Hippocampal formation (tissue), 2 donors: ENCODE measurements at regions not wholly inside any gene's neighbourhood (a gene's known extent, or its start where the extent isn't known, plus 50 kb on each side); places are given as distances from the start of the nearest gene placed in this dataset.

Experiments used
- DNase-seq, 2 donors: peaks; one replicate each; lab custom pipeline; 2025; lab: John Stamatoyannopoulos, UW

DNA sequence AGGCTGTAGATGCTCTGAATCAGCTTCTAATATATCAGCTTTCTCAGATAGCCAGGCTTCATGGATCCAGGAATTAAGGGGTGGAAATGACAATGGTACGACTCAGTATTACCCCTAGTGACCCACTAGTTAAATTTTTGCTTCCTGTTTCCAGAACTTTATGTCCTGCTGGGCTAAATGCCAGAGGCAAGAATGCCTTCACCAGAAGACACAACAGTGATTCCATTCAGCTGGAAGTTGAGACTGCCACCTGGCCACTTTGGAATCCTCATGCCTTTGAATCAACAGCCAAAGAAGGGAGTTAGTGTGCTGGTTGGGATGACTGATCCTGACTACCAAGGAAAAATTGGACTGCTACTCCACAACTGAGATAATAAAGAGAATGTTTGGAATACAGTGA lies 239.1 kb downstream of the ASXL3 start:
- DNase-seq: no peak

GRCh38 chr18:33814546-33814945 lies 236.5 kb downstream of the ASXL3 start:
- no peak for DNase-seq

DNA sequence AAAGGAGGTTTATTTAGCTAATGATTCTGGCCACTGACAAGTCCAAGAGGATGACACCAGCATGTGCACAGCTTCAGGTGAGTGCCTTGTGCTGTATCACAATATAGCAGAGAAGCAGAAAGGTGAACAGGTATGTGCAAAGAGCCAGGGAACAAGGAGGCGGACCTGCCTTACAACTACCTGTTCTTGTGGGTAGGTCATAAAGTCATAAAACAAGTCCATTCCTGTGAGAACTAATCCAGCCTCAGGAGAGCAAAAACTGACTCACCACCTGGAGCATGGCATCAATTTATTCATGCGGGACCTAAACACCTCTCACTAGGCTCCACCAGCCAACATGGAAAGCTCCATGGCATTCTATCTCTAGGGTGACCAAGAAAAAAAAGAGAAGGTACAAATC lies 234.2 kb downstream of the ASXL3 start:
- no peak for DNase-seq

- no peak for DNase-seq
Observed at GRCh38 chr18:33805592-33805991, 227.6 kb downstream of the ASXL3 start.

GRCh38 chr18:33804258-33804657 lies 226.2 kb downstream of the ASXL3 start:
- no peak for DNase-seq

DNA sequence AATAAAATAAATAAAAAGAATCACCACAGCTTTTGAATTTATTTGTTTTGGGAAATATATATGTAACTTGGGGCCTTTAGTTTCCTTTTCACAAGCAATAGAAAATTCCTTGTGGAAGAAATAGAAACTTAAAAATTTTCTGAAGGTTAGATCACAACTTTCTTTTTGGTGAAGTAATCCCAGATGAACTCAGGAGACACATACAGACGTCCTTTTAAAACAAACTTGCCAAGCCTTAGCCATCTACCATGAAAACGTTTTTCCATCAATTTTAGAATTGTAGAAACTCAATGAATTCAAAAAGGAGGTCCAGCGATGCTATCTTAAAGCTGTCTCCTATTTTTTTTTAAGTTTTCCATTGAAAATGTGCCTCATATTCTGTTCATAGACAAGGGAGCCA lies 225.6 kb downstream of the ASXL3 start:
- DNase-seq: no peak

GRCh38 chr18:33802955-33803354 lies 224.9 kb downstream of the ASXL3 start:
- no peak for DNase-seq
